Neuronal stem cell (in vitro differentiated cells): ENCODE measurements at regions not wholly inside any gene's neighbourhood (a gene's known extent, or its start where the extent isn't known, plus 50 kb on each side); places are given as distances from the start of the nearest gene placed in this dataset.

Experiments
- DNase-seq: peaks from one replicate; pipeline ENCODE4 v3.0.0-alpha.2; 2013; ENCODE audit warnings: low spot score
- H2AFZ ChIP-seq: one replicate; pipeline ENCODE4 v1.6.1; 2013; ENCODE audit warnings: mild to moderate bottlenecking, low read length, inconsistent platforms
- H2AK5ac ChIP-seq: 2 replicates; pipeline ENCODE4 v1.6.1; 2013; ENCODE audit warnings: low read depth, mild to moderate bottlenecking, inconsistent platforms, low read length, moderate library complexity, mixed read lengths
- H2BK120ac ChIP-seq: 2 replicates; pipeline ENCODE4 v1.6.1; 2013; ENCODE audit warnings: low read depth, mild to moderate bottlenecking, inconsistent platforms, low read length, moderate library complexity, mixed read lengths
- H2BK12ac ChIP-seq: one replicate; pipeline ENCODE4 v1.6.1; 2013; ENCODE audit warnings: low read length, inconsistent platforms
- H2BK15ac ChIP-seq: 2 replicates; pipeline ENCODE4 v1.6.1; 2013; ENCODE audit warnings: mild to moderate bottlenecking, low read length, inconsistent platforms, mixed read lengths
- H2BK5ac ChIP-seq: one replicate; pipeline ENCODE4 v1.6.1; 2013; ENCODE audit warnings: inconsistent platforms, mild to moderate bottlenecking, low read length, moderate library complexity
- H3K14ac ChIP-seq: one replicate; pipeline ENCODE4 v1.6.1; 2013; ENCODE audit warnings: low read length, inconsistent platforms
- H3K18ac ChIP-seq: 2 replicates; pipeline ENCODE4 v1.6.1; 2013; ENCODE audit warnings: low read length, inconsistent platforms
- H3K23ac ChIP-seq: 2 replicates; pipeline ENCODE4 v1.6.1; 2013; ENCODE audit warnings: low read depth, mild to moderate bottlenecking, mixed read lengths, low read length, inconsistent platforms; ENCODE audit not compliant: poor library complexity
- H3K27ac ChIP-seq: replicated peaks from 3 replicates; pipeline ENCODE4 v1.5.1; 2013; ENCODE audit warnings: low read length, inconsistent platforms
- H3K27me3 ChIP-seq, 3 experiments: 2 replicates each; pipeline ENCODE4 v1.6.1; 2013; ENCODE audit warnings: low read length in 3 of 3, mild to moderate bottlenecking in 2 of 3, inconsistent platforms in 1 of 3, low read depth in 1 of 3, mixed read lengths in 1 of 3, moderate library complexity in 1 of 3; ENCODE audit not compliant: control insufficient read depth in 3 of 3, insufficient read depth in 3 of 3
- H3K36me3 ChIP-seq, 2 donors: replicated peaks in 1 of 2; 2 replicates each; pipeline ENCODE4 v1.6.1; 2013; ENCODE audit warnings: low read length in 2 of 2; ENCODE audit not compliant: control insufficient read depth in 2 of 2, insufficient read depth in 2 of 2
- H3K4ac ChIP-seq: 2 replicates; pipeline ENCODE4 v1.6.1; 2013; ENCODE audit warnings: inconsistent platforms, mild to moderate bottlenecking, low read length, moderate library complexity
- H3K4me1 ChIP-seq, 2 donors: 1 replicate in 1 of 2; 2 replicates in 1 of 2; pipeline ENCODE4 v1.6.1; 2013; ENCODE audit warnings: low read length in 2 of 2, low read depth in 1 of 2; ENCODE audit not compliant: control insufficient read depth in 2 of 2, insufficient read depth in 1 of 2
- H3K4me2 ChIP-seq: one replicate; pipeline ENCODE4 v1.6.1; 2013; ENCODE audit warnings: mild to moderate bottlenecking, low read length, inconsistent platforms; ENCODE audit not compliant: insufficient read depth, poor library complexity, severe bottlenecking
- H3K4me3 ChIP-seq, 2 donors: 2 replicates each; pipeline ENCODE4 v1.5.1; 2013; ENCODE audit warnings: low read length in 2 of 2, mild to moderate bottlenecking in 2 of 2, inconsistent platforms in 1 of 2, moderate library complexity in 1 of 2
- H3K79me1 ChIP-seq: one replicate; pipeline ENCODE4 v1.6.1; 2013; ENCODE audit warnings: low read depth, mild to moderate bottlenecking, inconsistent platforms, low read length, moderate library complexity
- H3K9ac ChIP-seq: one replicate; pipeline ENCODE4 v1.6.1; 2013; ENCODE audit warnings: mild to moderate bottlenecking, low read depth, low read length, inconsistent platforms; ENCODE audit not compliant: poor library complexity
- H3K9me3 ChIP-seq, 2 donors: replicated peaks in 1 of 2; 2 replicates each; pipeline versions ENCODE3 to v1.6.1; 2013; ENCODE audit warnings: low read length in 2 of 2, mild to moderate bottlenecking in 2 of 2, inconsistent platforms in 1 of 2, low read depth in 1 of 2, mixed read lengths in 1 of 2, moderate library complexity in 1 of 2; ENCODE audit not compliant: control insufficient read depth in 2 of 2, insufficient read depth in 1 of 2
- H4K8ac ChIP-seq: one replicate; pipeline ENCODE4 v1.6.1; 2013; ENCODE audit warnings: low read depth, mild to moderate bottlenecking, inconsistent platforms, low read length, moderate library complexity
- H4K91ac ChIP-seq: one replicate; pipeline ENCODE4 v1.6.1; 2013; ENCODE audit warnings: low read length, low read depth, mild to moderate bottlenecking, inconsistent platforms; ENCODE audit not compliant: poor library complexity
- WGBS, 2 donors: extraction: QIAGEN DNeasy Blood & Tissue Kit; methylation state at CpG; one replicate each; pipeline ENCODE4 v1.1.7; 2013; ENCODE audit warnings: missing lambda C conversion rate in 2 of 2, mixed read lengths in 1 of 2; ENCODE audit not compliant: insufficient read length in 2 of 2, insufficient replicate concordance in 1 of 2; ENCODE audit errors: extremely low coverage in 2 of 2; 5-methylcytosine and 5-hydroxymethylcytosine counted together

DNA sequence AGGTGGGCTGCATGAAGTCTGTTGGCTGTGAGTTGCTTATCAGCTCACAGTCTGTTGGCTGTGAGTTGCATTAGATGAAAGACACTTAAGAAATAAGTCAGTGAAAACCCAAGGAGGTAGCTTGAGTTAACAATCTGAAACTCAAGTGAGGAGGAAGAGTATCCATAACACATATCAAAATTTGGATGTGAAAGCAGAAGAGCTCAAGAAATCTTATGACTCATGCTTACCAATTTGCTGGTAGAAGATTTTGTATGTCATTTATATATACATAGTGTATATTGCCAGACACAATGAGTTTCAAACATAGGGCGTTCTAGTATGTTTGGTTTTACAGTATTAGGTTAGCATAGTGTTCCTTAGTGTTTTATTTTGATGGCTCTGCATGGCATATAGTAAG lies 107.4 kb downstream of the DDIT4L start:
- Histone ChIP-seq H4K91ac (no peak overlapping the region), H3K9ac (no peak overlapping the region), H2BK15ac (no peak overlapping the region), H3K9me3 (no peaks in the 10 kb centered on the region), H4K8ac (no peak overlapping the region), H3K4me3 (no peak overlapping the region), H3K4me1 (no peaks in the 10 kb centered on the region), H2AFZ (no peak overlapping the region), H3K36me3 (no peaks in the 10 kb centered on the region), H3K27me3 (no peaks in the 10 kb centered on the region), H3K79me1 (no peaks in the 10 kb centered on the region), H2BK12ac (no peak overlapping the region), H2BK5ac (no peak overlapping the region), H3K18ac (no peak overlapping the region), H3K4me2 (no peak overlapping the region), H3K23ac (no peak overlapping the region), H3K14ac (no peak overlapping the region), H3K27ac (no peak overlapping the region), H2AK5ac (no peak overlapping the region), H2BK120ac (no peak overlapping the region), H3K4ac (no peak overlapping the region)
- no peak for DNase-seq
- WGBS, 2 donors = no CpG with 5 or more reads among the region's 1 CpG

- Histone ChIP-seq H3K79me1 (no peaks in the 10 kb centered on the region), H3K9me3 (no peaks in the 10 kb centered on the region), H3K18ac (no peak overlapping the region), H4K8ac (no peak overlapping the region), H3K27ac (no peak overlapping the region), H3K4ac (no peak overlapping the region), H2BK12ac (no peak overlapping the region), H2BK15ac (no peak overlapping the region), H2BK120ac (no peak overlapping the region), H2AK5ac (no peak overlapping the region), H3K27me3 (no peaks in the 10 kb centered on the region), H3K36me3 (no peaks in the 10 kb centered on the region), H3K4me1 (no peaks in the 10 kb centered on the region), H3K14ac (no peak overlapping the region), H3K4me2 (no peak overlapping the region), H3K23ac (no peak overlapping the region), H2BK5ac (no peak overlapping the region), H3K4me3 (no peak overlapping the region), H2AFZ (no peak overlapping the region), H4K91ac (no peak overlapping the region), H3K9ac (no peak overlapping the region)
- WGBS, 2 donors = no CpG with 5 or more reads among the region's 1 CpG
- no peak for DNase-seq
Observed at GRCh38 chr4:100081491-100081890, 108.8 kb downstream of the DDIT4L start.

- no peaks in the 10 kb centered on the region for H3K36me3 ChIP-seq
- DNase-seq = no peak
- no peak overlapping the region for H3K9ac ChIP-seq
- no peaks in the 10 kb centered on the region for H3K27me3 ChIP-seq
- H3K27ac ChIP-seq = no peak overlapping the region
- no peaks in the 10 kb centered on the region for H3K9me3 ChIP-seq
- no peak overlapping the region for H2BK5ac ChIP-seq
- H3K4me2 ChIP-seq = no peak overlapping the region
- H2BK120ac ChIP-seq = no peak overlapping the region
- H2BK15ac ChIP-seq = no peak overlapping the region
- H3K23ac ChIP-seq = no peak overlapping the region
- peaks cover 0 to 4% of the 10 kb centered on the region in 2 donors for H3K4me1 ChIP-seq
- H3K14ac ChIP-seq = no peak overlapping the region
- no peak overlapping the region for H4K8ac ChIP-seq
- H2AK5ac ChIP-seq = no peak overlapping the region
- H2AFZ ChIP-seq = no peak overlapping the region
- no peak overlapping the region for H2BK12ac ChIP-seq
- H3K4ac ChIP-seq = no peak overlapping the region
- H3K18ac ChIP-seq = no peak overlapping the region
- H4K91ac ChIP-seq = no peak overlapping the region
- no CpG with 5 or more reads among the region's 3 CpGs for whole genome bisulfite sequencing, 2 donors
- no peaks in the 10 kb centered on the region for H3K79me1 ChIP-seq
- no peak overlapping the region for H3K4me3 ChIP-seq
Observed at GRCh38 chr4:100079264-100079663, 111.0 kb downstream of the DDIT4L start.

DNA sequence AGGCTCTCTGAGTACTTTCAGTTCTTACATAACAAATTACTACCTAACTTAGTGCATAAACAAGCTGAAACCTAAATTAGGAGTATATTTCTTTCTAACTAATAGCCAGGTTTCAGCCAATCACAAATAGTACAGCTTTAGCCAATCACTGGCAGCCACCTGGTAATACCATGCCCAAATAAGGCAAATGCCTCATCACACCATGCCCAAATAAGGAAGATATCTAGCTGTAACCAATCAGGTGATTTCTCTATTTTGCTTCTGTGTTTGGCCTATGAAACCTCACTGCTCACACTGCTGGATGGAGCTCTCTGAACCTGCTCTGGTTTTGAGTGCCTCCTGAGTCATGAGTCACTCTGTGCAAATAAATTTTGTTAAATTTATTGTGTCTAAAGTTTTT lies 113.5 kb downstream of the DDIT4L start:
- H3K23ac ChIP-seq = no peak overlapping the region
- DNase-seq = no peak

More for the DNA sequence above, 113.5 kb downstream of the DDIT4L start:
- H2AFZ ChIP-seq = no peak overlapping the region
- no peaks in the 10 kb centered on the region for H3K36me3 ChIP-seq
- no peak overlapping the region for H3K4ac ChIP-seq
- no peak overlapping the region for H3K4me3 ChIP-seq
- no peak overlapping the region for H2BK15ac ChIP-seq
- no peak overlapping the region for H3K27ac ChIP-seq
- H4K8ac ChIP-seq = no peak overlapping the region
- H3K9me3 ChIP-seq = no peaks in the 10 kb centered on the region
- H3K9ac ChIP-seq = no peak overlapping the region
- no peak overlapping the region for H2BK5ac ChIP-seq
- no peak overlapping the region for H2BK120ac ChIP-seq
- H3K27me3 ChIP-seq = no peaks in the 10 kb centered on the region
- H3K4me1 ChIP-seq = peaks cover 0 to 4% of the 10 kb centered on the region in 2 donors
- H2AK5ac ChIP-seq = no peak overlapping the region
- no peak overlapping the region for H3K18ac ChIP-seq
- H3K14ac ChIP-seq = no peak overlapping the region
- H2BK12ac ChIP-seq = no peak overlapping the region
- no peak overlapping the region for H3K4me2 ChIP-seq
- H3K79me1 ChIP-seq = no peaks in the 10 kb centered on the region
- no peak overlapping the region for H4K91ac ChIP-seq
